HepG2 (cell line): ENCODE measurements at regions not wholly inside any gene's neighbourhood (a gene's known extent, or its start where the extent isn't known, plus 50 kb on each side); places are given as distances from the start of the nearest gene placed in this dataset.

Source experiments
- CREB1 ChIP-seq, 2 experiments: fragments of 450-650 bp in 1 of 2; IDR thresholded peaks; 2 replicates each; pipeline ENCODE4 v1.6.1; 2016 to 2017; ENCODE audit warnings: control low read depth in 1 of 2, mild to moderate bottlenecking in 1 of 2, missing compliant biosample characterization in 1 of 2, missing genetic modification characterization in 1 of 2
- POLR2A ChIP-seq, 2 experiments: IDR thresholded peaks; 2 replicates each; pipeline ENCODE4 v1.6.1; 2011; ENCODE audit warnings: low read depth in 2 of 2, low read length in 2 of 2, mild to moderate bottlenecking in 1 of 2, moderate library complexity in 1 of 2; ENCODE audit not compliant: insufficient read depth in 1 of 2
- SKIL ChIP-seq: sonication (generic); formaldehyde crosslinking; IDR thresholded peaks from 2 replicates; pipeline ENCODE4 v1.8.0; 2022; ENCODE audit warnings: missing genetic modification reagents, mild to moderate bottlenecking, moderate library complexity, borderline replicate concordance
- ZMYM4 ChIP-seq: sonication (generic); formaldehyde crosslinking; IDR thresholded peaks from 2 replicates; pipeline ENCODE4 v1.8.1; 2023; ENCODE audit warnings: mild to moderate bottlenecking, missing genetic modification reagents
- TF ChIP-seq, protein P1 (sequence below): sonication (generic); formaldehyde crosslinking; IDR thresholded peaks from 2 replicates; pipeline ENCODE4 v1.4.0; 2020; ENCODE audit warnings: missing genetic modification reagents
- TF ChIP-seq, protein P2 (sequence below): sonication (generic); formaldehyde crosslinking; IDR thresholded peaks from 2 replicates; pipeline ENCODE4 v1.4.0; 2020; ENCODE audit warnings: mild to moderate bottlenecking, missing genetic modification reagents, borderline replicate concordance
- TF ChIP-seq, protein P3 (sequence below): IDR thresholded peaks from 2 replicates; pipeline ENCODE4 v1.4.0; 2020; ENCODE audit warnings: mild to moderate bottlenecking, missing genetic modification reagents
- TF ChIP-seq, protein P4 (sequence below): sonication (generic); formaldehyde crosslinking; conservative IDR thresholded peaks from 2 replicates; pipeline ENCODE4 v1.4.0; 2020; ENCODE audit warnings: mild to moderate bottlenecking, missing genetic modification reagents, moderate library complexity

GRCh38 chr3:82461049-82461889 is 699.8 kb upstream of the GBE1 start (continued):
- TF ChIP-seq, protein P1, sequence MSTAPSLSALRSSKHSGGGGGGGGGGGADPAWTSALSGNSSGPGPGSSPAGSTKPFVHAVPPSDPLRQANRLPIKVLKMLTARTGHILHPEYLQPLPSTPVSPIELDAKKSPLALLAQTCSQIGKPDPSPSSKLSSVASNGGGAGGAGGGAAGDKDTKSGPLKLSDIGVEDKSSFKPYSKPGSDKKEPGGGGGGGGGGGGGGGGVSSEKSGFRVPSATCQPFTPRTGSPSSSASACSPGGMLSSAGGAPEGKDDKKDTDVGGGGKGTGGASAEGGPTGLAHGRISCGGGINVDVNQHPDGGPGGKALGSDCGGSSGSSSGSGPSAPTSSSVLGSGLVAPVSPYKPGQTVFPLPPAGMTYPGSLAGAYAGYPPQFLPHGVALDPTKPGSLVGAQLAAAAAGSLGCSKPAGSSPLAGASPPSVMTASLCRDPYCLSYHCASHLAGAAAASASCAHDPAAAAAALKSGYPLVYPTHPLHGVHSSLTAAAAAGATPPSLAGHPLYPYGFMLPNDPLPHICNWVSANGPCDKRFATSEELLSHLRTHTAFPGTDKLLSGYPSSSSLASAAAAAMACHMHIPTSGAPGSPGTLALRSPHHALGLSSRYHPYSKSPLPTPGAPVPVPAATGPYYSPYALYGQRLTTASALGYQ: peak; percentile 43; the same call in 1 of the 2 replicates
- TF ChIP-seq POLR2A (IDR thresholded peaks at IDR 0.05; ENCODE audit: insufficient read depth in 1 of 2, low read depth in 2 of 2, low read length in 2 of 2): peak in 1 of 2 experiments; percentile 32; a peak in 1 of 4 replicates
- TF ChIP-seq CREB1 (IDR thresholded peaks at IDR 0.05): no peak
- TF ChIP-seq CREB1 (CRISPR knock-in tag; IDR thresholded peaks at IDR 0.05): peak; percentile 65
- TF ChIP-seq SKIL: no peak
- TF ChIP-seq, protein P2, sequence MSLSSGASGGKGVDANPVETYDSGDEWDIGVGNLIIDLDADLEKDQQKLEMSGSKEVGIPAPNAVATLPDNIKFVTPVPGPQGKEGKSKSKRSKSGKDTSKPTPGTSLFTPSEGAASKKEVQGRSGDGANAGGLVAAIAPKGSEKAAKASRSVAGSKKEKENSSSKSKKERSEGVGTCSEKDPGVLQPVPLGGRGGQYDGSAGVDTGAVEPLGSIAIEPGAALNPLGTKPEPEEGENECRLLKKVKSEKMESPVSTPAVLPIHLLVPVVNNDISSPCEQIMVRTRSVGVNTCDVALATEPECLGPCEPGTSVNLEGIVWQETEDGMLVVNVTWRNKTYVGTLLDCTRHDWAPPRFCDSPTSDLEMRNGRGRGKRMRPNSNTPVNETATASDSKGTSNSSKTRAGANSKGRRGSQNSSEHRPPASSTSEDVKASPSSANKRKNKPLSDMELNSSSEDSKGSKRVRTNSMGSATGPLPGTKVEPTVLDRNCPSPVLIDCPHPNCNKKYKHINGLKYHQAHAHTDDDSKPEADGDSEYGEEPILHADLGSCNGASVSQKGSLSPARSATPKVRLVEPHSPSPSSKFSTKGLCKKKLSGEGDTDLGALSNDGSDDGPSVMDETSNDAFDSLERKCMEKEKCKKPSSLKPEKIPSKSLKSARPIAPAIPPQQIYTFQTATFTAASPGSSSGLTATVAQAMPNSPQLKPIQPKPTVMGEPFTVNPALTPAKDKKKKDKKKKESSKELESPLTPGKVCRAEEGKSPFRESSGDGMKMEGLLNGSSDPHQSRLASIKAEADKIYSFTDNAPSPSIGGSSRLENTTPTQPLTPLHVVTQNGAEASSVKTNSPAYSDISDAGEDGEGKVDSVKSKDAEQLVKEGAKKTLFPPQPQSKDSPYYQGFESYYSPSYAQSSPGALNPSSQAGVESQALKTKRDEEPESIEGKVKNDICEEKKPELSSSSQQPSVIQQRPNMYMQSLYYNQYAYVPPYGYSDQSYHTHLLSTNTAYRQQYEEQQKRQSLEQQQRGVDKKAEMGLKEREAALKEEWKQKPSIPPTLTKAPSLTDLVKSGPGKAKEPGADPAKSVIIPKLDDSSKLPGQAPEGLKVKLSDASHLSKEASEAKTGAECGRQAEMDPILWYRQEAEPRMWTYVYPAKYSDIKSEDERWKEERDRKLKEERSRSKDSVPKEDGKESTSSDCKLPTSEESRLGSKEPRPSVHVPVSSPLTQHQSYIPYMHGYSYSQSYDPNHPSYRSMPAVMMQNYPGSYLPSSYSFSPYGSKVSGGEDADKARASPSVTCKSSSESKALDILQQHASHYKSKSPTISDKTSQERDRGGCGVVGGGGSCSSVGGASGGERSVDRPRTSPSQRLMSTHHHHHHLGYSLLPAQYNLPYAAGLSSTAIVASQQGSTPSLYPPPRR (CRISPR knock-in tag): peak; percentile 45; the same call in 1 of the 2 replicates
- TF ChIP-seq, protein P3, sequence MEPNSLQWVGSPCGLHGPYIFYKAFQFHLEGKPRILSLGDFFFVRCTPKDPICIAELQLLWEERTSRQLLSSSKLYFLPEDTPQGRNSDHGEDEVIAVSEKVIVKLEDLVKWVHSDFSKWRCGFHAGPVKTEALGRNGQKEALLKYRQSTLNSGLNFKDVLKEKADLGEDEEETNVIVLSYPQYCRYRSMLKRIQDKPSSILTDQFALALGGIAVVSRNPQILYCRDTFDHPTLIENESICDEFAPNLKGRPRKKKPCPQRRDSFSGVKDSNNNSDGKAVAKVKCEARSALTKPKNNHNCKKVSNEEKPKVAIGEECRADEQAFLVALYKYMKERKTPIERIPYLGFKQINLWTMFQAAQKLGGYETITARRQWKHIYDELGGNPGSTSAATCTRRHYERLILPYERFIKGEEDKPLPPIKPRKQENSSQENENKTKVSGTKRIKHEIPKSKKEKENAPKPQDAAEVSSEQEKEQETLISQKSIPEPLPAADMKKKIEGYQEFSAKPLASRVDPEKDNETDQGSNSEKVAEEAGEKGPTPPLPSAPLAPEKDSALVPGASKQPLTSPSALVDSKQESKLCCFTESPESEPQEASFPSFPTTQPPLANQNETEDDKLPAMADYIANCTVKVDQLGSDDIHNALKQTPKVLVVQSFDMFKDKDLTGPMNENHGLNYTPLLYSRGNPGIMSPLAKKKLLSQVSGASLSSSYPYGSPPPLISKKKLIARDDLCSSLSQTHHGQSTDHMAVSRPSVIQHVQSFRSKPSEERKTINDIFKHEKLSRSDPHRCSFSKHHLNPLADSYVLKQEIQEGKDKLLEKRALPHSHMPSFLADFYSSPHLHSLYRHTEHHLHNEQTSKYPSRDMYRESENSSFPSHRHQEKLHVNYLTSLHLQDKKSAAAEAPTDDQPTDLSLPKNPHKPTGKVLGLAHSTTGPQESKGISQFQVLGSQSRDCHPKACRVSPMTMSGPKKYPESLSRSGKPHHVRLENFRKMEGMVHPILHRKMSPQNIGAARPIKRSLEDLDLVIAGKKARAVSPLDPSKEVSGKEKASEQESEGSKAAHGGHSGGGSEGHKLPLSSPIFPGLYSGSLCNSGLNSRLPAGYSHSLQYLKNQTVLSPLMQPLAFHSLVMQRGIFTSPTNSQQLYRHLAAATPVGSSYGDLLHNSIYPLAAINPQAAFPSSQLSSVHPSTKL (CRISPR knock-in tag): peak; percentile 71
- TF ChIP-seq, protein P4, sequence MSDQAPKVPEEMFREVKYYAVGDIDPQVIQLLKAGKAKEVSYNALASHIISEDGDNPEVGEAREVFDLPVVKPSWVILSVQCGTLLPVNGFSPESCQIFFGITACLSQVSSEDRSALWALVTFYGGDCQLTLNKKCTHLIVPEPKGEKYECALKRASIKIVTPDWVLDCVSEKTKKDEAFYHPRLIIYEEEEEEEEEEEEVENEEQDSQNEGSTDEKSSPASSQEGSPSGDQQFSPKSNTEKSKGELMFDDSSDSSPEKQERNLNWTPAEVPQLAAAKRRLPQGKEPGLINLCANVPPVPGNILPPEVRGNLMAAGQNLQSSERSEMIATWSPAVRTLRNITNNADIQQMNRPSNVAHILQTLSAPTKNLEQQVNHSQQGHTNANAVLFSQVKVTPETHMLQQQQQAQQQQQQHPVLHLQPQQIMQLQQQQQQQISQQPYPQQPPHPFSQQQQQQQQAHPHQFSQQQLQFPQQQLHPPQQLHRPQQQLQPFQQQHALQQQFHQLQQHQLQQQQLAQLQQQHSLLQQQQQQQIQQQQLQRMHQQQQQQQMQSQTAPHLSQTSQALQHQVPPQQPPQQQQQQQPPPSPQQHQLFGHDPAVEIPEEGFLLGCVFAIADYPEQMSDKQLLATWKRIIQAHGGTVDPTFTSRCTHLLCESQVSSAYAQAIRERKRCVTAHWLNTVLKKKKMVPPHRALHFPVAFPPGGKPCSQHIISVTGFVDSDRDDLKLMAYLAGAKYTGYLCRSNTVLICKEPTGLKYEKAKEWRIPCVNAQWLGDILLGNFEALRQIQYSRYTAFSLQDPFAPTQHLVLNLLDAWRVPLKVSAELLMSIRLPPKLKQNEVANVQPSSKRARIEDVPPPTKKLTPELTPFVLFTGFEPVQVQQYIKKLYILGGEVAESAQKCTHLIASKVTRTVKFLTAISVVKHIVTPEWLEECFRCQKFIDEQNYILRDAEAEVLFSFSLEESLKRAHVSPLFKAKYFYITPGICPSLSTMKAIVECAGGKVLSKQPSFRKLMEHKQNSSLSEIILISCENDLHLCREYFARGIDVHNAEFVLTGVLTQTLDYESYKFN (CRISPR knock-in tag): peak; percentile 91
- TF ChIP-seq ZMYM4 (CRISPR knock-in tag): peak; percentile 81
